ENCODE measurements at regions not wholly inside any gene's neighbourhood (a gene's known extent, or its start where the extent isn't known, plus 50 kb on each side); places are given as distances from the start of the nearest gene placed in this dataset.

DNA sequence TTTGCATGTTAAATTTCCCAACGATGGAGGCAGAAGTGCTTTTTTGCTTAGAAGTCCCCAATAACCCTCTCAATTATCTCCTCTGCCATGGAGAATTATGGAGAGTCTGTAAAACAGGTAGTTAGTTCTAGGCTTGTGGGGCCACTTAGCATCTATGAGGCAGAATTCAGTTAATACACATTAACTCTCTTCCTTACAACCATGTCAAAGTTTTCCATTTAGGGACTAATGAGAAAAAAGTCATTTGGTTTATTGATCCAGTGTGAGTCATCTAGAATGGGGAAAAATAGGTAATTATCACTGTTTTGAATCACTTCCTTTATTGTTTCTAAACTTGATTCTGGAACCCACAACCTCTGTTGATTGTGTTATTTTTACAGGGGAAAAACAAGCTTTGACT lies 229.1 kb upstream of the COX10 start (continued):
- TF ChIP-seq SP2 (IDR thresholded peaks at IDR 0.05; ENCODE audit: low read length), result no peak
- TF ChIP-seq, protein P1, sequence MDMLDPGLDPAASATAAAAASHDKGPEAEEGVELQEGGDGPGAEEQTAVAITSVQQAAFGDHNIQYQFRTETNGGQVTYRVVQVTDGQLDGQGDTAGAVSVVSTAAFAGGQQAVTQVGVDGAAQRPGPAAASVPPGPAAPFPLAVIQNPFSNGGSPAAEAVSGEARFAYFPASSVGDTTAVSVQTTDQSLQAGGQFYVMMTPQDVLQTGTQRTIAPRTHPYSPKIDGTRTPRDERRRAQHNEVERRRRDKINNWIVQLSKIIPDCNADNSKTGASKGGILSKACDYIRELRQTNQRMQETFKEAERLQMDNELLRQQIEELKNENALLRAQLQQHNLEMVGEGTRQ (IDR thresholded peaks at IDR 0.05; ENCODE audit: low read length), result no peak
- TF ChIP-seq ASH2L (IDR thresholded peaks at IDR 0.05; ENCODE audit: low read length), result no peak

Measured in H1 (cell line).